A673 (cell line): ENCODE measurements at regions not wholly inside any gene's neighbourhood (a gene's known extent, or its start where the extent isn't known, plus 50 kb on each side); places are given as distances from the start of the nearest gene placed in this dataset.

ENCODE experiments used
- BruUV-seq: library from RNA; stranded (reverse); fragments of 400-500 nt; replicated peaks from 2 replicates; lab custom pipeline; 2021; lab: Mats Ljungman, UMichigan
- CTCF ChIA-PET: fragments of 300-600 bp; sonication (Branson Sonifier 250); formaldehyde crosslinking; loops from one replicate; lab custom pipeline; 2022; ENCODE audit warnings: antibody characterized with exemption; lab: Charles Lee
- POLR2A ChIA-PET: fragments of 300-600 bp; sonication (Branson Sonifier 250); formaldehyde crosslinking; loops from one replicate; lab custom pipeline; 2022; ENCODE audit warnings: antibody characterized with exemption; ENCODE audit not compliant: low non-redundant PET; lab: Charles Lee
- DNase-seq: peaks from one replicate; pipeline ENCODE4 v3.0.0-alpha.2; 2015; ENCODE audit warnings: low spot score
- H3K27ac ChIP-seq: fragments of 200-600 bp; sonication (generic); 2 replicates; pipeline ENCODE4 v1.5.1; 2016; ENCODE audit warnings: mixed run types, low read depth, mild to moderate bottlenecking, mixed read lengths, antibody characterized with exemption, low read length; ENCODE audit not compliant: poor library complexity, severe bottlenecking
- H3K27me3 ChIP-seq: fragments of 200-600 bp; sonication (generic); replicated peaks from 2 replicates; pipeline ENCODE4 v1.6.1; 2017; ENCODE audit warnings: mixed run types, low read depth, mild to moderate bottlenecking, mixed read lengths, antibody characterized with exemption, low read length; ENCODE audit not compliant: insufficient read depth, poor library complexity
- H3K36me3 ChIP-seq: fragments of 200-600 bp; sonication (generic); 2 replicates; pipeline ENCODE4 v1.6.1; 2016; ENCODE audit warnings: mixed run types, mild to moderate bottlenecking, mixed read lengths, antibody characterized with exemption, low read length; ENCODE audit not compliant: insufficient read depth, poor library complexity, severe bottlenecking
- H3K4me1 ChIP-seq: fragments of 200-600 bp; sonication (generic); 2 replicates; pipeline ENCODE4 v1.6.1; 2017; ENCODE audit warnings: mixed run types, mild to moderate bottlenecking, mixed read lengths, antibody characterized with exemption, low read length; ENCODE audit not compliant: insufficient read depth, poor library complexity, severe bottlenecking
- H3K4me3 ChIP-seq: fragments of 200-600 bp; sonication (generic); 2 replicates; pipeline ENCODE4 v1.5.1; 2016; ENCODE audit warnings: low read depth, mixed run types, mild to moderate bottlenecking, mixed read lengths, low read length; ENCODE audit not compliant: poor library complexity, severe bottlenecking
- H3K9me3 ChIP-seq: fragments of 200-600 bp; sonication (generic); 2 replicates; pipeline ENCODE4 v1.6.1; 2016; ENCODE audit warnings: mixed run types, low read depth, mild to moderate bottlenecking, mixed read lengths, antibody characterized with exemption, low read length; ENCODE audit not compliant: poor library complexity, severe bottlenecking
- EZH2 ChIP-seq: fragments of 200-600 bp; sonication (generic); IDR thresholded peaks from 2 replicates; pipeline ENCODE4 v1.6.1; 2017; ENCODE audit warnings: borderline replicate concordance, low read depth, mild to moderate bottlenecking, mixed read lengths, antibody characterized with exemption, low read length; ENCODE audit not compliant: poor library complexity, severe bottlenecking
- intact Hi-C: fragments of 100-400 bp; cut with micrococcal nuclease; formaldehyde crosslinking; loops from one replicate; pipeline ENCODE4 v1.10.0; 2022; ENCODE audit not compliant: unreplicated experiment
- TF ChIP-seq, protein P1 (sequence below): fragments of 300-800, 200-600 bp; sonication (generic); conservative IDR thresholded peaks from 2 replicates; pipeline ENCODE4 v1.5.1; 2017; ENCODE audit warnings: low read depth, mild to moderate bottlenecking, antibody characterized with exemption, low read length, moderate library complexity, mixed read lengths

DNA sequence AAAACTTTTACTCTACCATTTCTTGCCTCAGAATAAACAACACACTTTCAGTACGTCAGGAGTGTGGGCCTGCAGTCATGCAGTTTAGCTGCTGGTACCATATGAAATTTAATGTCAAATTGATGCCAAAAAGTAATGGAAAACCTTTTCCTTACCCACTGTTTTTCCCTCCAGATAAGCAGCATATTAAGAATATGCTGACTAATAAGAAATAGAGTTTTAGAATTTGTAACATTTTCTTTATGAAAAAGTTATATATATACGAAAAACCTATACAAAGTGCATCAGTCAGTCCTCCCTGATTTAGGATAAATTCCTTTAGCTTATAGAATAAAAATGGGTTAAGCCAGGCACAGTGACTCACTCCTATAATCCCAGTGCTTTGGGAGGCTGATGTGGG is 206.8 kb upstream of the PPARGC1A start:
- ChIA-PET CTCF (no interaction called here), POLR2A (no interaction called here)
- no peaks in the 10 kb centered on the region for H3K36me3 ChIP-seq
- no peaks in the 10 kb centered on the region for H3K27me3 ChIP-seq
- H3K4me1 ChIP-seq = no peaks in the 10 kb centered on the region
- H3K27ac ChIP-seq = no peak overlapping the region
- no peaks in the 10 kb centered on the region for H3K9me3 ChIP-seq
- intact Hi-C loops = no loop called here
- H3K4me3 ChIP-seq = no peak overlapping the region
- BruUV-seq = no TSS peak
- TF ChIP-seq EZH2 = no peak
- TF ChIP-seq, protein P1, sequence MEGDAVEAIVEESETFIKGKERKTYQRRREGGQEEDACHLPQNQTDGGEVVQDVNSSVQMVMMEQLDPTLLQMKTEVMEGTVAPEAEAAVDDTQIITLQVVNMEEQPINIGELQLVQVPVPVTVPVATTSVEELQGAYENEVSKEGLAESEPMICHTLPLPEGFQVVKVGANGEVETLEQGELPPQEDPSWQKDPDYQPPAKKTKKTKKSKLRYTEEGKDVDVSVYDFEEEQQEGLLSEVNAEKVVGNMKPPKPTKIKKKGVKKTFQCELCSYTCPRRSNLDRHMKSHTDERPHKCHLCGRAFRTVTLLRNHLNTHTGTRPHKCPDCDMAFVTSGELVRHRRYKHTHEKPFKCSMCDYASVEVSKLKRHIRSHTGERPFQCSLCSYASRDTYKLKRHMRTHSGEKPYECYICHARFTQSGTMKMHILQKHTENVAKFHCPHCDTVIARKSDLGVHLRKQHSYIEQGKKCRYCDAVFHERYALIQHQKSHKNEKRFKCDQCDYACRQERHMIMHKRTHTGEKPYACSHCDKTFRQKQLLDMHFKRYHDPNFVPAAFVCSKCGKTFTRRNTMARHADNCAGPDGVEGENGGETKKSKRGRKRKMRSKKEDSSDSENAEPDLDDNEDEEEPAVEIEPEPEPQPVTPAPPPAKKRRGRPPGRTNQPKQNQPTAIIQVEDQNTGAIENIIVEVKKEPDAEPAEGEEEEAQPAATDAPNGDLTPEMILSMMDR = no peak
- no peak for DNase-seq

DNA sequence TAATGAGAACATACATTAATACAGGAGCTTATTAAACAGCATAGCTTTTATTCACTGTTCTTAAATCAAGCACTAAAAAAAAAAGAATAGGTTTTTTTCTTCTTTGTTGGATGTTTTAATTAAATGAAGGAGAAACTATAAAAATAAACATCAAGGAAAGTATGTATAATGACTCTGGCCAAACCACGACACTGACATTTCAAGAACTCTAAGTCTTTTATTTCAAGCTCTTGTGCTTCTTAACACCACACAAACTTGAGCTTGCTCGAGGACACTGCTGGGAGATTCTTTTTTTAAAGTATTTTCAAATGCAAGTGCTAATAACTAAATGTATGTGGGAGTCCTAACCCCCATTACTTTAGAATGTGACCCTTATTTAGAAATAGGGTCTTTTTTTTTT is 204.9 kb upstream of the PPARGC1A start:
- Histone ChIP-seq H3K27ac (no peak overlapping the region), H3K4me1 (no peaks in the 10 kb centered on the region), H3K4me3 (no peak overlapping the region), H3K9me3 (no peaks in the 10 kb centered on the region), H3K36me3 (no peaks in the 10 kb centered on the region), H3K27me3 (no peaks in the 10 kb centered on the region)
- ChIA-PET CTCF (no interaction called here), POLR2A (no interaction called here)
- BruUV-seq = no TSS peak
- intact Hi-C loops = no loop called here
- no peak for DNase-seq
- TF ChIP-seq EZH2 = no peak
- TF ChIP-seq, protein P1 = no peak

DNA sequence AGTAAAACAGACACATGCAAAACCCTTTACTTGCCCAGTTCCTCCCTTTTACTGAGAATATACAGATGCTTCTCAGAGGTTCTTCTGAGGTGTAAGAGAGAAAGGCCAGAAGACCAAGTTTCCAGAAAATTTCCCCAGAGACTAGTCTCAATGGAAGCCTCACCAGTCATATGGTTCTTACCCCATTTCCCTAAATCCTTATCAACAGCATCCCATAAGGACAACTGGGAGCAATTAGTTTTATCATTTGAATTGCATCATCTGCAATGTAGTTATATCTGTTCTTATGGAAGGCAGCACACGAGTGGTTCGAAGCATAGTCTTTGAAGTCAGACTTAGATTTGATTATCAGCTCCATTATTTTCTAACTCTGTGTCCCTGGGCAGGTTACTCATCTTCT is 203.6 kb upstream of the PPARGC1A start:
- Histone ChIP-seq H3K4me3 (no peak overlapping the region), H3K27me3 (no peaks in the 10 kb centered on the region), H3K9me3 (no peaks in the 10 kb centered on the region), H3K4me1 (no peaks in the 10 kb centered on the region), H3K36me3 (no peaks in the 10 kb centered on the region), H3K27ac (no peak overlapping the region)
- no TSS peak for BruUV-seq
- TF ChIP-seq, protein P1 = no peak
- no peak for TF ChIP-seq EZH2
- DNase-seq = no peak
- ChIA-PET CTCF (no interaction called here), POLR2A (no interaction called here)
- intact Hi-C loops = no loop called here
